ENCODE measurements at regions not wholly inside any gene's neighbourhood (a gene's known extent, or its start where the extent isn't known, plus 50 kb on each side); places are given as distances from the start of the nearest gene placed in this dataset.
"Not testable (repeated sequence)": the region's sequence is repeated elsewhere in the genome, so short reads cannot be mapped to it uniquely, and the experiment has no call there.

- DNase-seq (ENCODE audit: low read depth), result no peak
Measured at GRCh38 chr10:64115908-64116643, 594.9 kb downstream of the REEP3 start.

DNA sequence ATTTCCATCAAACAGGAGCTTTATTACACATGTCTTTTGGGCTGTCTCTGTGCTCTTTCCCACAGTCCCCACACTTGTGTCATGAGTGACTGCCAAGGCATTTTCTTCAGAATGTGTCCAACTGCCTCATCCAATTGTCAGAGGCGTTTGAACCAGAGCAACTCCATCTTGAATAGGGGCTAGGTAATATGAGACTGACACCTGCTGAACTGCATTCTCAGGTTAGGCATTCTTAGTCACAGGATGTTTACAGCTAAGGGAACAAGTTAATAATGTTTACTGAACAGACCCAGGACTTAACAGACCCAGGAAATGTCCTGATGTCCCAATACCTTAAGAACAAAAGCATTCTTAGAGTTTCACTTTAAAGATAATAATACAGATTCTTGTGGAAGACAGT, 595.5 kb downstream of the REEP3 start:
- no peak for DNase-seq (ENCODE audit: low read depth)

DNA sequence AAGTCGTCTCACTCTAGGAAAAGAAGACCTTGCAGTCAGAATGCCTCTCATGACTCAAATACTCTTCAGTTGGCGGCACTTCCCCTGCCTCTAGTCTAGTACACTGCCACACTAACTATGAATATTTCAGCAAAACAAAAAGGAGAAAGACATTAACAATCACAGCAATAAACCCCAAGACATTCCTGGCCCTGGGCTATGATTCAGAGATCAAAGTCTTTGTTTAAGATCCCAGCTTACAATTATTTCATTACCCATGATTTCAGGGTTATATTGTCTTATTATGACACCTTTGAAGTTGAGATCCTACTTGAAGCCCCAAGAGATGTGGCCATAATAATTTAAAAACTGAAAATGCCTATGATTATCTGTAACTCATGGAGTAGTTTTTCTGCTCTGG, 597.5 kb downstream of the REEP3 start:
- DNase-seq (ENCODE audit: low read depth), result no peak

DNA sequence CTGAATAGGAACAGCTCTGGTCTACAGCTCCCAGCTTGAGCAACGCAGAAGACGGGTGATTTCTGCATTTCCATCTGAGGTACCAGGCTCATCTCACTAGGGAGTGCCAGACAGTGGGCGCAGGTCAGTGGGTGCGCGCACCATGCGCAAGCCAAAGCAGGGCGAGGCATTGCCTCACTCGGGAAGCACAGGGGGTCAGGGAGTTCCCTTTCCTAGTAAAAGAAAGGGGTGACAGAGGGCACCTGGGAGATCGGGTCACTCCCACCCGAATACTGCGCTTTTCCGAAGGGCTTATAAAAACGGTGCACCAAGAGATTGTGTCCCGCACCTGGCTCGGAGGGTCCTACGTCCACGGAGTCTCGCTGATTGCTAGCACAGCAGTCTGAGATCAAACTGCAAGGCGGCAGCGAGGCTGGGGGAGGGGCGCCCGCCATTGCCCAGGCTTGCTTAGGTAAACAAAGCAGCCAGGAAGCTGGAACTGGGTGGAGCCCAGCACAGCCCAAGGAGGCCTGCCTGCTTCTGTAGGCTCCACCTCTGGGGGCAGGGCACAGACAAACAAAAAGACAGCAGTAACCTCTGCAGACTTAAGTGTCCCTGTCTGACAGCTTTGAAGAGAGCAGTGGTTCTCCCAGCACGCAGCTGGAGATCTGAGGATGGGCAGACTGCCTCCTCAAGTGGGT, 599.2 kb downstream of the REEP3 start:
- not testable (repeated sequence) for DNase-seq (ENCODE audit: low read depth)

- DNase-seq (ENCODE audit: low read depth), result no peak
Measured at GRCh38 chr10:64130152-64130551, 609.0 kb downstream of the REEP3 start.

DNA sequence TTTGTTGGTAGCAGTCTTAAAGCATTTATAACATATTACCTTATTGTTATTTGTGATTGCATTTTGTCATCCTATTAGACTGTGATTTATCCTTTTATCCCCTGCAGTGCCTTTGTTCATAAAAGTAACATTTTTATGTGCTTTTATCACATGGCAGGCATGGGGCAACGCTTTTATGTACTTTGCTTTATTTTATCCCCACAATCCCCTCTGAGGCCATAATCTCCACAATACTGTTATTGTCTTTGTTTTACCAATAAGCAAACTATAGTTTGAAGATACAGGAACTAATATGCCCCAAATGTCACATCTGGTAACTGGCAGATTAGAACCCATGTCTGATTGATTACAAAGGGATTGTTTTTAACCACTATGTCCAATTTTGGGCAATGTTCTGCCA, 613.5 kb downstream of the REEP3 start:
- no peak for DNase-seq (ENCODE audit: low read depth)

- no peak for DNase-seq (ENCODE audit: low read depth)
Measured at GRCh38 chr10:64142395-64142794, 621.2 kb downstream of the REEP3 start.

GRCh38 chr10:64148607-64149006, 627.4 kb downstream of the REEP3 start:
- DNase-seq (ENCODE audit: low read depth), result no peak

- no peak for DNase-seq (ENCODE audit: low read depth)
Measured at GRCh38 chr10:64156166-64156565, 635.0 kb downstream of the REEP3 start.

GRCh38 chr10:64158551-64158950, 637.4 kb downstream of the REEP3 start:
- no peak for DNase-seq (ENCODE audit: low read depth)

- DNase-seq (ENCODE audit: low read depth), result no peak
Measured at GRCh38 chr10:64159910-64160872, 639.0 kb downstream of the REEP3 start.

DNA sequence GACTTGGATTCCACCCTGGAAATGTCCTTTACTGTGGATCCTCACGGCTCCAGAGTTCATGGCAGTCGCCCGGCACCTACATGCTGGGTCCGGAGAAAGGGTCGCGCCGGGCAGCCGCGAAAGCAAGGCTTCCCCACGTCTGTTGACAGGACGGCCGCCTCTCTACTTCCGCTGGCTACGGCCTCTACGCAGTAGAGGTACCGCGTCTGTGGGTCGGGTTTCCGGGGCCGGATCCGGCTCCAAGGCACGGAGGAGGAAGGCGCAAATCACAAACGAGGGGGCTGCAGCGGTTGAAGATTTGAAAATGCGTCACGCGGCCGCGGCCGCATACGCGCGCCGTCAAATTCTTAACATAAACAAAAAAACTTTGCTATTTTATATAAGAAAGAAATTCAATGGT, 649.6 kb downstream of the REEP3 start:
- no peak for DNase-seq (ENCODE audit: low read depth)

GRCh38 chr10:64173826-64174225, 652.6 kb downstream of the REEP3 start:
- no peak for DNase-seq (ENCODE audit: low read depth)

GRCh38 chr10:64174666-64175255, 653.6 kb downstream of the REEP3 start:
- no peak for DNase-seq (ENCODE audit: low read depth)

DNA sequence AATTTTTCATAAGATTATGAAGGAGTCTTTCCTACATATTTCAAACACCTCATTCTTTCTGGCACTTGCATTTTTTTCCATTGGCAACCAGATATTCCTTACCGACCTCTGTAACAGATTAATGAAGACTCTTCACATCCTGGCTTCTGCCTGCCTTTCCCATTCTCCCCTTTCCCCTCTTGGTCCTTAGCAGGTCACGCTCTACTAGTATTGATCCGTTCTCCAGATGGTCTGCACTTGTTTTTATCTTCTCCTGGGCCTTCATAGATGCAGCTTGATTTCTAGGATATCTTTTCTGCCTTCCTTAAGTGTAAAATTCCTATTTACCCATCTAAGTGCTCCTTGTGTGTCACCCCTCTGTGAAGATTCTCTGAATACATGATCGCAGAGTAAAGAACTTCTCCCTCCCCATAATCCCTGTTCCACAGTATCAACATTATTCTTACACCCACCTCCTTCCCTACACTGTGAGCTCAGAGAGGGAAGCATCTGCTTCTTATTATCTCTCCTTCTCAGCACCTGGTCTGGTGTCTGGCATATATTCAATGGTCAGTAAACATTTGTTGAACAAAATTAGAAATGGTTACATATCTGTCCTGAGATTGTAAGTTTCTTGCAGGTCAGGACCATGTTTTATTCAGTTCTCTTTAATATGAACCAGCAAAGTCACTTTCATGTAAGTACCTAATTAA, 654.2 kb downstream of the REEP3 start:
- DNase-seq (ENCODE audit: low read depth), result no peak

DNA sequence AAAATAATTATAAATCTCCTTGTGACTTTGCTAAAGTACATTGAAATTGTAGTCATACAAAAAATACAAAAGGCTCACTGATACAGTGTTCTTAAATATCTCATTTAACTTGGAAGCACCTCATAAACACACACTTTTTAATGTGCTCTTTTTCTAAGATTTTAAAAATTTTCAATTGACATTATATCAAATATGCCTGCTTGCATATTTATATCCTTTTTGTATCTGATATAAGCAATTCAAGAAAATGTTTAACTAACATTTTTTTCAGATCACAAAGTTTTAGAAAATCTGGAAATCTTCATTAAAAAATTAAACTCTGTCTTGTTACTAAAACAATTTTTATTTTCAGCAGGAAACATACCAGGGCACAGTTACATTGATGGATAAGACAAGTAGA, 661.5 kb downstream of the REEP3 start:
- no peak for DNase-seq (ENCODE audit: low read depth)

DNA sequence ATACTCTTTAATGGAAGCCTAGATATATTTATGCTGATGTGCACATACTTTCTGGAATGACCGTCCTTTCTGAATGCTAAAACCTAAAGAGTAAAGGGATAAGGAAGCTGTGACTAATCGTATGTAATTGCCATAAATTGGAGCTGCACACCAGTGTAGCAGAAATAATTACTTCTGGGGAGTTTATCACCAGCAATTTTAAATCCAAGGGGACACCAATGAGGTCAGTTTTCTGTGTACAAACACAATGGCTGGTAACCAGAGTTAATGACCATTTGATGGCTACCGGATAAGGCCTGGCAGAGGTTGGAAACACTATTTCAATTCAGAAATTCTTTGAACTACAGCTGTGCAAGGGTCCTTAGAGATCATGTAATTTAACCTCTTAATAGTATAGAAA, 670.1 kb downstream of the REEP3 start:
- DNase-seq (ENCODE audit: low read depth), result no peak

GRCh38 chr10:64196638-64197315, 675.6 kb downstream of the REEP3 start:
- no peak for DNase-seq (ENCODE audit: low read depth)

DNA sequence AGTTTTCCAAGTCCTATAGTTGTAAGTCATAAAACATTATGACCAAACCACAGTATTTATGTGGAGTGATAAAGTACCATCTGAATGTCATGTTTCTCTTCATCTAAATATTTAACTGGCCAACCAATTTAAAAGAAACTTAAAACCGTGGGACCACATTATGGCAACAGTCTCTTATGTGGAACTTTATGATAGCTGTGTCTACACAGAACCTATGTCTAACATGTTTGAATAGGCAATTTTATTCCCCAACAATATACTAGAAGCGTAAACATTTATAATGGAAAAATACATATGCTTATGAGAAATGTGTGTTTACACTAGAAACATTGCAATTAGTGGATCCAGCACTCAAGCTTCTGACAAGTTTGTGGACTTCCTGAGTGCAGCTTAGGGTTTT, 680.7 kb downstream of the REEP3 start:
- DNase-seq (ENCODE audit: low read depth), result no peak

GRCh38 chr10:64204504-64204903, 683.3 kb downstream of the REEP3 start:
- DNase-seq (ENCODE audit: low read depth), result not testable (repeated sequence)

- no peak for DNase-seq (ENCODE audit: low read depth)
Measured at GRCh38 chr10:64206409-64206808, 685.2 kb downstream of the REEP3 start.
